ENCODE measurements at regions not wholly inside any gene's neighbourhood (a gene's known extent, or its start where the extent isn't known, plus 50 kb on each side); places are given as distances from the start of the nearest gene placed in this dataset.
A peak's percentile ranks its signal among the peaks of the same experiment; 100 is the strongest.

GRCh38 chr5:138664276-138664943 is 88.8 kb upstream of the CTNNA1 start:
- DNase-seq (ENCODE audit: low spot score), result no peak
- ATAC-seq (ENCODE audit: low FRiP score), result peak; percentile 91
- no peak for TF ChIP-seq CTCF (IDR thresholded peaks at IDR 0.05)

DNA sequence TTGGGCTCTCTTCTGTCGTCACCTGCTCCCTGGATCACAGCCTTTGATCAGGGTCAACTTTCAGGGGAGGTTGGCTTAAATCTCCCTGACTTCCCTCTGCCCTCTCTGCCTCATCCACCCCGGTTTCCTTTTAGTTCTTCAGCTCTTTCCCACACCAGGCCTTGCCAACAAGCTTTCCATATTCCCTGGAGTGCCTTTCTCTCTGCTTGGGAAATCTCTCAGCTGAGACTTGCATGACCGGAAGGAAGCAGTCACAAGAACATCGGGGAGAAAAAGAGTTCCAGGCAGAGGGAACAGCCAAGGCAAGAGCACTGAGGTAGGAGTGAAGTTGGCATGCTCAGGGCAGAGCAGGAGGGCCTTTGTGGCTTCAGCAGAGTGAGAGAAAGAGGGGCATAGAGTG is 88.4 kb upstream of the HSPA9 start:
- TF ChIP-seq CTCF (IDR thresholded peaks at IDR 0.05), result no peak
- no peak for ATAC-seq (ENCODE audit: low FRiP score)

GRCh38 chr5:138663009-138663408 is 87.8 kb upstream of the HSPA9 start:
- no peak for TF ChIP-seq CTCF (IDR thresholded peaks at IDR 0.05)
- ATAC-seq (ENCODE audit: low FRiP score) (no peak), DNase-seq (ENCODE audit: low spot score) (no peak)

More for the DNA sequence above, 88.4 kb upstream of the HSPA9 start:
- no peak for DNase-seq (ENCODE audit: low spot score)

DNA sequence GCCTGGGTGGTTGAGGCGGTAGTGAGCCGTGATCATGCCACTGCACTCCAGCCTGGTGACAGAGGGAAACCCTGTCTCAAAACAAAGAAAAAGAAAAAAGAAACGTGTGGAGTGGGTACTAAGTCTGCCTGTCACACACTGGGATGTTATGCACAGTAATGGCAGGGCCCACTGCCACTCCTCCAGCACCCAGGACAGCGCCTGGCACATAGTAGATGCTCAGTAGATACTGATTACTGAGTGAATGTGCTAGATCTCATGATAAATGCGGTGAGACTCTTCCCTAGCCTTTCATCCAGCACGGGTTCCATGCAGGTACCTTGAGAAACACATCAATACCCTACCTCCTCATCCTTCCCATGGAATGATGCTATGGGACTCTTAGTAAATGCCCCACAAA is 87.4 kb upstream of the HSPA9 start:
- no peak for DNase-seq (ENCODE audit: low spot score)
- no peak for ATAC-seq (ENCODE audit: low FRiP score)
- TF ChIP-seq CTCF (IDR thresholded peaks at IDR 0.05), result no peak

DNA sequence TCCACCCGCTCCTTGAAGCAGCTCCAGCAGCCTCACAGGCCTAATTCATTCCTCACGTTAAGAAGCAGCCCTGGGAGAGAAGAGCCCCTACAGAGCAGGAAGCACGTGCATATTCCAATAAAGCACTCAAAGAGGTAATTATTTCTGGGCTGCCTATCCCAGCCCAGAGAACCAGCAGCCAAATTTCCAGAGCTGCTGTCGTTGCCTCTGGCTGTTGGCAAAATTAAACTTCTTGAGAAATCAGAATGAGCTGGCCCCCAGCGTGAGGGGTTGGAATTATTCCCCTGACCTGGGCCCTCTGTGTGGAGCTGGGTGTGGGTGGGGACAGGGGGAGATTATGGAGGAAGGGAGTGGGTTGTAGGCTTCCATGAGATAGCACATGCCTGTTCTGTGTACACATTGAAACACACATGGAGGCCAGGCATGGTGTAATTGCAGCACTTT is 86.8 kb upstream of the HSPA9 start:
- TF ChIP-seq CTCF (IDR thresholded peaks at IDR 0.05), result no peak
- ATAC-seq (ENCODE audit: low FRiP score), result no peak
- no peak for DNase-seq (ENCODE audit: low spot score)

DNA sequence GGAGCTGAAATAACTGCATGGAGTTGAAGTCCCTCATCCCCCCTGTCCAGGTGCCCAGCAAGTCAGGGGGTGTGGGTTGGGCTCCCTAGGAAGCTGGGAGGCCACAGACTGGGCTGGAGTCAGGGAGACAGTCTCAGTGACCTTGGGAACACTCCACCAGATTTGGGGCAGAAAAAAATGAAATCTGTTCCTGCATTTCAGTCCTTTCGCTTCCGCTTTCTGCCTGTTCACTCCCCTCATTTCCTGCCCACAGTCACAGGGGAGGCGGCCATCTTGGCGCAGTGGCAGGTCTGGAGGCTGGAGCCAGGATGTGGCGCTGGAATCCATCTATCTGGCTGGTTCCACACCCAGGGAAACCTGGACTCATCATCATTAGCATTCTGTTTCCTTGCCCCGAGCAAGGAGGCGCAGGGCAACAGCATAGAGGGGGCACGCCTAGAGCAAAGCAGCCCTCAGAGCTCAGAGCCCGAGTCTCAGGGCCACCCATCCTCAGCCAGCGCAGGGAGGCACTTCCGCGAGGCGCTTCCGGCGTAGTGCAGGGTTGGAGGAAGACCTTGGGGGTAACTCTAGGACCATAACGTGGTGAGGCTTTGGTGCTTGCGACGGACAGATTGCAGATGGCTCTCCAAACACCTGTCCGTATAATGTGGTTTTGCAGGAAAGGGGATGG is 86.2 kb upstream of the HSPA9 start:
- no peak for TF ChIP-seq CTCF (IDR thresholded peaks at IDR 0.05)
- ATAC-seq (ENCODE audit: low FRiP score) (no peak), DNase-seq (ENCODE audit: low spot score) (no peak)

- TF ChIP-seq CTCF (IDR thresholded peaks at IDR 0.05), result no peak
- ATAC-seq (ENCODE audit: low FRiP score), result no peak
- DNase-seq (ENCODE audit: low spot score), result no peak
Measured at GRCh38 chr5:138660051-138660572, 84.9 kb upstream of the HSPA9 start.

All from omental fat pad (tissue), 3 donors.